Testis (tissue), 2 donors: ENCODE measurements at regions not wholly inside any gene's neighbourhood (a gene's known extent, or its start where the extent isn't known, plus 50 kb on each side); places are given as distances from the start of the nearest gene placed in this dataset.

Source experiments
- DNase-seq: peaks from one replicate; pipeline ENCODE4 v3.0.0-alpha.2; 2019
- H3K27ac ChIP-seq, 2 donors: fragments of 200-600 bp; sonication (generic); one replicate each; pipeline ENCODE4 v1.5.1; 2019
- H3K27me3 ChIP-seq: fragments of 200-600 bp; sonication (generic); one replicate; pipeline ENCODE4 v1.5.1; 2019
- H3K36me3 ChIP-seq: fragments of 200-600 bp; sonication (generic); one replicate; pipeline ENCODE4 v1.5.1; 2017; ENCODE audit warnings: low read depth; ENCODE audit errors: missing control alignments
- H3K4me1 ChIP-seq: fragments of 200-600 bp; sonication (generic); one replicate; pipeline ENCODE4 v1.5.1; 2019
- H3K4me3 ChIP-seq, 2 donors: fragments of 200-600 bp; sonication (generic); one replicate each; pipeline ENCODE4 v1.5.1; 2017 to 2019
- H3K9me3 ChIP-seq: fragments of 200-600 bp; sonication (generic); one replicate; pipeline ENCODE4 v1.5.1; 2017
- POLR2A ChIP-seq: fragments of 450-650 bp; IDR thresholded peaks from one replicate; pipeline ENCODE4 v1.6.1; 2017; ENCODE audit warnings: antibody characterized with exemption, mild to moderate bottlenecking, moderate library complexity
- WGBS, 2 donors: methylation state at CpG; one replicate each; pipeline ENCODE4 v1.1.5; 2018; 5-methylcytosine and 5-hydroxymethylcytosine counted together
- intact Hi-C: fragments of 100-400 bp; cut with DNase I; formaldehyde crosslinking; loops from one replicate; pipeline ENCODE4 v1.15.1; 2023; ENCODE audit warnings: low total_unique reads
- TF ChIP-seq, protein P1 (sequence below), 3 experiments: fragments of 450-650 bp in 2 of 3; fragments of 200-600 bp in 1 of 3; sonication (generic) in 1 of 3; IDR thresholded peaks; one replicate each; pipeline ENCODE4 v1.5.1; 2016 to 2019; ENCODE audit warnings: antibody characterized with exemption in 3 of 3, mild to moderate bottlenecking in 2 of 3, moderate library complexity in 1 of 3

- H3K27me3 ChIP-seq = no peaks in the 10 kb centered on the region
- intact Hi-C loops = no loop called here
- no peaks in the 10 kb centered on the region for H3K4me1 ChIP-seq
- WGBS, 2 donors = 77 to 85% methylated on average over 3 of the region's 3 CpGs
- no peak overlapping the region for H3K27ac ChIP-seq
- H3K9me3 ChIP-seq = no peaks in the 10 kb centered on the region
- no peaks in the 10 kb centered on the region for H3K36me3 ChIP-seq
- TF ChIP-seq POLR2A = no peak
- TF ChIP-seq, protein P1, sequence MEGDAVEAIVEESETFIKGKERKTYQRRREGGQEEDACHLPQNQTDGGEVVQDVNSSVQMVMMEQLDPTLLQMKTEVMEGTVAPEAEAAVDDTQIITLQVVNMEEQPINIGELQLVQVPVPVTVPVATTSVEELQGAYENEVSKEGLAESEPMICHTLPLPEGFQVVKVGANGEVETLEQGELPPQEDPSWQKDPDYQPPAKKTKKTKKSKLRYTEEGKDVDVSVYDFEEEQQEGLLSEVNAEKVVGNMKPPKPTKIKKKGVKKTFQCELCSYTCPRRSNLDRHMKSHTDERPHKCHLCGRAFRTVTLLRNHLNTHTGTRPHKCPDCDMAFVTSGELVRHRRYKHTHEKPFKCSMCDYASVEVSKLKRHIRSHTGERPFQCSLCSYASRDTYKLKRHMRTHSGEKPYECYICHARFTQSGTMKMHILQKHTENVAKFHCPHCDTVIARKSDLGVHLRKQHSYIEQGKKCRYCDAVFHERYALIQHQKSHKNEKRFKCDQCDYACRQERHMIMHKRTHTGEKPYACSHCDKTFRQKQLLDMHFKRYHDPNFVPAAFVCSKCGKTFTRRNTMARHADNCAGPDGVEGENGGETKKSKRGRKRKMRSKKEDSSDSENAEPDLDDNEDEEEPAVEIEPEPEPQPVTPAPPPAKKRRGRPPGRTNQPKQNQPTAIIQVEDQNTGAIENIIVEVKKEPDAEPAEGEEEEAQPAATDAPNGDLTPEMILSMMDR (IDR thresholded peaks at IDR 0.05) = no peak
- DNase-seq = no peak
- H3K4me3 ChIP-seq = no peak overlapping the region
Measured at GRCh38 chr4:23268072-23268771, 575.5 kb downstream of the GBA3 start.

DNA sequence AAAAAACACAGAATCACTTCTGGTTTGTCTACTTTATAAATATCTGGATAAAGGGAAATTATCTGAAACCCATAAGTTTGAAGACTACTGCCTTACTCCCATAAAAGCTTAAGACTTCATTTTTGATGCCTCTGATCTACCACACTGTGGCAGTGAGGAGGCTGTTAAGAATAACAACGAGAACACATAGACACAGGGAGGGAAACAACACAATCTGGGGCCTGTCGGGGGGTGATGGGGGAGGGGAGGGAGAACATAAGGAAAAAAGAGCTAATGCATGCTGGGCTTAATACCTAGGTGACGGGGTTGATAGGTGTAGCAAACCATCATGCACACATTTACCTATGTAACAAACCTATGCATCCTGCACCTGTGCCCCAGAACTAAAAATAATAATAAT lies 573.7 kb downstream of the GBA3 start:
- TF ChIP-seq POLR2A = no peak
- TF ChIP-seq, protein P1 (IDR thresholded peaks at IDR 0.05) = no peak
- intact Hi-C loops = no loop called here
- no peaks in the 10 kb centered on the region for H3K4me1 ChIP-seq
- no peaks in the 10 kb centered on the region for H3K27me3 ChIP-seq
- no peaks in the 10 kb centered on the region for H3K36me3 ChIP-seq
- no peak overlapping the region for H3K27ac ChIP-seq
- H3K4me3 ChIP-seq = no peak overlapping the region
- DNase-seq = no peak
- H3K9me3 ChIP-seq = no peaks in the 10 kb centered on the region
- WGBS, 2 donors = 64 to 72% methylated on average over 3 of the region's 3 CpGs

GRCh38 chr4:23260511-23260910 lies 567.8 kb downstream of the GBA3 start:
- TF ChIP-seq, protein P1 (IDR thresholded peaks at IDR 0.05) = no peak
- no peak for TF ChIP-seq POLR2A
- Histone ChIP-seq H3K4me3 (no peak overlapping the region), H3K27me3 (no peaks in the 10 kb centered on the region), H3K36me3 (no peaks in the 10 kb centered on the region), H3K27ac (no peak overlapping the region), H3K9me3 (no peaks in the 10 kb centered on the region), H3K4me1 (no peaks in the 10 kb centered on the region)
- DNase-seq = no peak
- WGBS, 2 donors = 88 to 97% methylated on average over 1 of the region's 1 CpG
- intact Hi-C loops = no loop called here

DNA sequence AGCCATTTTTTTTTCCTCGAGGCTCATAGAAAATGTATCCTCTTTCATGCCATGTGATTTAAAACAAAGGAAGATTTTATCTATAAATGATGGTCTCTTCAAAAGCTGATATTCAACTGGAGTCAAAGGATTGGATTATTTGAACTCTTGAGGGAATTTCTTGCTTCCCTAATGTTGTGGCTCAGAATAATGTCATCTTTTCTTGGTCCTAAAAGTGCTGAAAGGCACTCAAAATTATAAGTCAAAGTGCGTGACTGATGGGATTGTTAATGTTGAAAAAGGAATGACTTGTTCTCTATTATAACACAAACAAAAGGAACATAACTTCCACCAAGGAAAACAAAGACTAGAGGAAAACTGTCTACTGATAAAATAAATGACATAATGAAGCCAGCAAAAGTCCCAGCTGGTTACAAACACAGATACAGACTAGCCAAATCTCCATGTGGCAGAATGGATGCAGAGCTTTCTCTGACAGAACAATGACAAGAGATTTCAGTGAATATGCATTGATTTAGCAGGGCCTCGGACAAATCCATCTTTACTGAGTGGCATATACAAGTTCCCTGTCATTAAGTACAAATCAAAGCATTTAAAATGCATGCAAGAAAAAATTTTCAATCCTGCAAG lies 552.6 kb downstream of the GBA3 start:
- no peaks in the 10 kb centered on the region for H3K27me3 ChIP-seq
- no peak overlapping the region for H3K4me3 ChIP-seq
- intact Hi-C loops = no loop called here
- H3K36me3 ChIP-seq = no peaks in the 10 kb centered on the region
- WGBS, 2 donors = 71 to 81% methylated on average over 3 of the region's 3 CpGs
- H3K9me3 ChIP-seq = no peaks in the 10 kb centered on the region
- H3K27ac ChIP-seq = no peak overlapping the region
- TF ChIP-seq, protein P1 (IDR thresholded peaks at IDR 0.05) = no peak
- TF ChIP-seq POLR2A = no peak
- H3K4me1 ChIP-seq = no peaks in the 10 kb centered on the region
- DNase-seq = no peak

DNA sequence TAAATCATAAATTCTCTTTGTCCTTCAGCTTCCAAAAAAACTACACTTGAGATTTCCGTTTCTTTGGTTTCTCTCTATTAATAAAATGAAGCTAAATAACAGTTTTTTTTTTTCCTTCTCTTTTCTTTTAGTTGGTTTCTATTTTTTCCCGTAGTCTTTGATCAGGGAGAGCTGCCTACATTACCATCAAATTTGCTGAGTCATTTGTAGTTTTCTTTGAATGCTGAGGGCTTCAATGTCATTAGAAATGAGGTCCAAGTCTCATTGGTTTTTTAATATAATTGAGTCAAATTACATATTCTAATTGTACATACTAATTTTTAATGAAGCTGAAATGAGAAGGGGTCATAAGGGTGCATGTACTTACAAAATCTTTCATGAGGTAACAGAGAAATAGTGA lies 550.2 kb downstream of the GBA3 start:
- intact Hi-C loops = no loop called here
- no peaks in the 10 kb centered on the region for H3K27me3 ChIP-seq
- WGBS, 2 donors = 68 to 71% methylated on average over 2 of the region's 2 CpGs
- H3K9me3 ChIP-seq = no peaks in the 10 kb centered on the region
- no peak for DNase-seq
- H3K36me3 ChIP-seq = no peaks in the 10 kb centered on the region
- no peak overlapping the region for H3K27ac ChIP-seq
- no peaks in the 10 kb centered on the region for H3K4me1 ChIP-seq
- H3K4me3 ChIP-seq = no peak overlapping the region
- TF ChIP-seq, protein P1 (IDR thresholded peaks at IDR 0.05) = no peak
- no peak for TF ChIP-seq POLR2A
